Ovary (tissue), 3 donors: ENCODE measurements at regions not wholly inside any gene's neighbourhood (a gene's known extent, or its start where the extent isn't known, plus 50 kb on each side); places are given as distances from the start of the nearest gene placed in this dataset.

ENCODE experiments used
- POLR2A ChIP-seq: fragments of 450-650 bp; IDR thresholded peaks from one replicate; pipeline ENCODE4 v1.6.1; 2017; ENCODE audit warnings: antibody characterized with exemption, mild to moderate bottlenecking, moderate library complexity
- TF ChIP-seq, protein P1 (sequence below), 3 donors: fragments of 450-650 bp in 2 of 3; fragments of 200-600 bp in 1 of 3; IDR thresholded peaks; one replicate each; pipeline versions ENCODE4 v1.5.1 to v1.8.0; 2016 to 2022; ENCODE audit warnings: antibody characterized with exemption in 3 of 3, mild to moderate bottlenecking in 1 of 3
- donor health status: DM: no; HTN: no; CAD: no.

DNA sequence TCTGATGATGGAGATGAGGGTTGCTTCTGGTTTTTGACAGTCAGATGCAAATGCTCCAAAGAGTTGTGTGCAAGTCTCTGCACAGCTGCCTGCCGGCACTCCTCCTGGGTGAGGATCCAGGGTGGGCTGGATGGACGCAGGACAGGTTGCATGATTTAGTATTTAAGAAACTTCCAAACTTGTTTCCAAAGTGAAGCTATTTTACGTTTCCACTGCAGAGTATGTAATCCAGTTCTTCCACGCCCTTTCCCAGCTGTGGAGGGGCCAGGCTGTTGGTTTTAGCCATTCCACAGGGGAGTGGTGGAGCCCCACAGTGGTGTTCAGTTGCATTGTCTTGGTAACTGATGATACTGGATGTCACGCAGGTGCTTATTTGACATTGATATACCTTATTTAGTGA lies 157.3 kb downstream of the THBS2 start:
- TF ChIP-seq, protein P1, sequence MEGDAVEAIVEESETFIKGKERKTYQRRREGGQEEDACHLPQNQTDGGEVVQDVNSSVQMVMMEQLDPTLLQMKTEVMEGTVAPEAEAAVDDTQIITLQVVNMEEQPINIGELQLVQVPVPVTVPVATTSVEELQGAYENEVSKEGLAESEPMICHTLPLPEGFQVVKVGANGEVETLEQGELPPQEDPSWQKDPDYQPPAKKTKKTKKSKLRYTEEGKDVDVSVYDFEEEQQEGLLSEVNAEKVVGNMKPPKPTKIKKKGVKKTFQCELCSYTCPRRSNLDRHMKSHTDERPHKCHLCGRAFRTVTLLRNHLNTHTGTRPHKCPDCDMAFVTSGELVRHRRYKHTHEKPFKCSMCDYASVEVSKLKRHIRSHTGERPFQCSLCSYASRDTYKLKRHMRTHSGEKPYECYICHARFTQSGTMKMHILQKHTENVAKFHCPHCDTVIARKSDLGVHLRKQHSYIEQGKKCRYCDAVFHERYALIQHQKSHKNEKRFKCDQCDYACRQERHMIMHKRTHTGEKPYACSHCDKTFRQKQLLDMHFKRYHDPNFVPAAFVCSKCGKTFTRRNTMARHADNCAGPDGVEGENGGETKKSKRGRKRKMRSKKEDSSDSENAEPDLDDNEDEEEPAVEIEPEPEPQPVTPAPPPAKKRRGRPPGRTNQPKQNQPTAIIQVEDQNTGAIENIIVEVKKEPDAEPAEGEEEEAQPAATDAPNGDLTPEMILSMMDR (IDR thresholded peaks at IDR 0.05) = no peak
- no peak for TF ChIP-seq POLR2A
